GM12891 (cell line): ENCODE measurements at regions not wholly inside any gene's neighbourhood (a gene's known extent, or its start where the extent isn't known, plus 50 kb on each side); places are given as distances from the start of the nearest gene placed in this dataset.

Experiments used
- PAX5 ChIP-seq: IDR thresholded peaks from 2 replicates; pipeline ENCODE4 v1.6.1; 2011; ENCODE audit warnings: low read length, moderate library complexity, mild to moderate bottlenecking; ENCODE audit not compliant: insufficient read depth, severe bottlenecking
- POLR2A ChIP-seq: IDR thresholded peaks from 2 replicates; pipeline ENCODE4 v1.6.1; 2011; ENCODE audit warnings: low read depth, low read length, control low read depth
- POLR2AphosphoS5 ChIP-seq: IDR thresholded peaks from 2 replicates; pipeline ENCODE4 v1.6.1; 2011; ENCODE audit warnings: low read depth, low read length, control low read depth
- POU2F2 ChIP-seq: IDR thresholded peaks from 2 replicates; pipeline ENCODE4 v1.6.1; 2011; ENCODE audit warnings: low read depth, mild to moderate bottlenecking, control low read depth, low read length, moderate library complexity

DNA sequence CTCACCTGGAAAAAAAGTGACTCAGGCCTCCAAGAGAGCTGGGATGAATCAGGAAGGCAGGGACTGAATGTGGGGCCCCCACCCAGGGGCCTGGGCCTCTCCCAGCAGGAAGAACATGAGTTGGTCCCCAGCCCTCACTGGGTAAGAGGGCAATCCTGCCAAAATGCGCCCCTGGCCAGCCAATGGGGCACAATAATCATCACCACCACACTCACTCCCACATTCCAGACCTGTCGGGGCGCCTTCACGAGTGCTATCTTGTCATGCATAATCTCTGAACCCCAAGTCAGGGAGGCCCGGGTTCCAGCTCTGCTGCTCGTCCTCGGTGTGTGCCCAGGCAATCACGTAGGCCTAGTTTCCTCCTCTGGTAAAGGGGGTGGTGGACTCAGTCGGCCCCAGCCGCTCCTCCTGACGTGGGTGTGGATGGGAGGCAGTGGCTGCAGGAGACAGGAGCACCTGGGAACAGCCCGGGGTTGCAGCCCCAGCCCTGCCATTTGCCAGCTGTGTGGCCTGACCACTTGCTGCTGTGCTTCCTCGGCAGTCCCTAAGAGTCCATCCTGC, 115.1 kb downstream of the CYP26B1 start:
- no peak for TF ChIP-seq POLR2AphosphoS5
- no peak for TF ChIP-seq POU2F2
- TF ChIP-seq POLR2A, result no peak
- no peak for TF ChIP-seq PAX5
